Cardiac septum (tissue), 1 donor: ENCODE measurements at regions not wholly inside any gene's neighbourhood (a gene's known extent, or its start where the extent isn't known, plus 50 kb on each side); places are given as distances from the start of the nearest gene placed in this dataset. TPM values are rescaled to one million over a fixed set of nuclear protein-coding genes. Genes with fewer than 3 reads are reported as not detected.

Experiments used
- microRNA-seq: library from miRNA; unstranded; fragments of <30 nt; microRNA quantifications from one replicate; pipeline ENCODE4 v1.2.0, GENCODE V29; 2020
- donor health status: DM: no; HTN: no; CAD: no.

Small RNAs in the stretch of these regions (microRNA-seq; reads per million reads assigned to microRNA genes)
- not detected for gene MIR378G
